Trophoblast cell (in vitro differentiated cells and primary cell): ENCODE measurements at regions not wholly inside any gene's neighbourhood (a gene's known extent, or its start where the extent isn't known, plus 50 kb on each side); places are given as distances from the start of the nearest gene placed in this dataset.
A peak's percentile ranks its signal among the peaks of the same experiment; 100 is the strongest.
"Not testable (repeated sequence)": the region's sequence is repeated elsewhere in the genome, so short reads cannot be mapped to it uniquely, and the experiment has no call there.

ENCODE experiments used
- DNase-seq, 2 donors: peaks; one replicate each; pipeline ENCODE4 v3.0.0-alpha.2; 2016
- H2AFZ ChIP-seq: 2 replicates; pipeline ENCODE4 v1.6.1; 2013; ENCODE audit warnings: low read length, moderate library complexity, mild to moderate bottlenecking; ENCODE audit not compliant: insufficient read depth, poor library complexity
- H2AK5ac ChIP-seq: 2 replicates; pipeline ENCODE4 v1.6.1; 2013; ENCODE audit warnings: mild to moderate bottlenecking, low read length
- H2BK120ac ChIP-seq: 2 replicates; pipeline ENCODE4 v1.6.1; 2013; ENCODE audit warnings: low read length, mild to moderate bottlenecking, moderate library complexity; ENCODE audit not compliant: insufficient read depth, poor library complexity
- H2BK12ac ChIP-seq: 2 replicates; pipeline ENCODE4 v1.6.1; 2013; ENCODE audit warnings: mild to moderate bottlenecking, low read length, moderate library complexity
- H2BK5ac ChIP-seq: 2 replicates; pipeline ENCODE4 v1.6.1; 2013; ENCODE audit warnings: low read length, low read depth, moderate library complexity, mild to moderate bottlenecking; ENCODE audit not compliant: poor library complexity
- H3K14ac ChIP-seq: 2 replicates; pipeline ENCODE4 v1.6.1; 2013; ENCODE audit warnings: mild to moderate bottlenecking, low read length
- H3K18ac ChIP-seq: 2 replicates; pipeline ENCODE4 v1.6.1; 2013; ENCODE audit warnings: mild to moderate bottlenecking, low read length
- H3K23ac ChIP-seq: 2 replicates; pipeline ENCODE4 v1.6.1; 2013; ENCODE audit warnings: low read length
- H3K27ac ChIP-seq: 2 replicates; pipeline ENCODE4 v1.5.1; 2013; ENCODE audit warnings: low read depth, mild to moderate bottlenecking, inconsistent platforms, low read length, moderate library complexity
- H3K27me3 ChIP-seq: 2 replicates; pipeline ENCODE4 v1.6.1; 2013; ENCODE audit warnings: inconsistent platforms, mild to moderate bottlenecking, low read length, moderate library complexity; ENCODE audit not compliant: insufficient read depth
- H3K36me3 ChIP-seq, 2 experiments: 1 replicate in 1 of 2; 2 replicates in 1 of 2; pipeline ENCODE4 v1.6.1; 2013; ENCODE audit warnings: low read length in 2 of 2, mild to moderate bottlenecking in 2 of 2, moderate library complexity in 1 of 2; ENCODE audit not compliant: insufficient read depth in 2 of 2, control insufficient read depth in 1 of 2
- H3K4ac ChIP-seq: 2 replicates; pipeline ENCODE4 v1.6.1; 2013; ENCODE audit warnings: low read depth, mild to moderate bottlenecking, low read length, moderate library complexity
- H3K4me1 ChIP-seq, 2 experiments: 1 replicate in 1 of 2; 2 replicates in 1 of 2; pipeline ENCODE4 v1.6.1; 2013; ENCODE audit warnings: low read length in 2 of 2, mild to moderate bottlenecking in 2 of 2, moderate library complexity in 1 of 2; ENCODE audit not compliant: insufficient read depth in 2 of 2, control insufficient read depth in 1 of 2
- H3K4me2 ChIP-seq: 2 replicates; pipeline ENCODE4 v1.6.1; 2013; ENCODE audit warnings: inconsistent platforms, mild to moderate bottlenecking, low read length, moderate library complexity
- H3K4me3 ChIP-seq: 2 replicates; pipeline ENCODE4 v1.5.1; 2013; ENCODE audit warnings: mild to moderate bottlenecking, low read depth, low read length, inconsistent platforms
- H3K79me1 ChIP-seq: one replicate; pipeline ENCODE4 v1.6.1; 2013; ENCODE audit warnings: low read length
- H3K79me2 ChIP-seq: 2 replicates; pipeline ENCODE4 v1.6.1; 2013; ENCODE audit warnings: low read length, mild to moderate bottlenecking; ENCODE audit not compliant: control insufficient read depth, insufficient read depth, poor library complexity
- H3K9ac ChIP-seq: 2 replicates; pipeline ENCODE4 v1.6.1; 2013; ENCODE audit warnings: mild to moderate bottlenecking, low read length
- H3K9me3 ChIP-seq: 2 replicates; pipeline ENCODE4 v1.6.1; 2013; ENCODE audit warnings: low read depth, mild to moderate bottlenecking, control low read depth, inconsistent platforms, low read length; ENCODE audit not compliant: insufficient read depth
- H4K12ac ChIP-seq: 2 replicates; pipeline ENCODE4 v1.6.1; 2013; ENCODE audit warnings: low read depth, mild to moderate bottlenecking, low read length, moderate library complexity
- H4K8ac ChIP-seq: 2 replicates; pipeline ENCODE4 v1.6.1; 2013; ENCODE audit warnings: low read depth, mild to moderate bottlenecking, low read length, moderate library complexity
- H4K91ac ChIP-seq: one replicate; pipeline ENCODE4 v1.6.1; 2013; ENCODE audit warnings: low read depth, mild to moderate bottlenecking, low read length, moderate library complexity
- WGBS: extraction: QIAGEN DNeasy Blood & Tissue Kit; methylation state at CpG from one replicate; pipeline ENCODE4 v1.1.7; 2013; ENCODE audit warnings: missing lambda C conversion rate; ENCODE audit not compliant: insufficient read length, insufficient coverage; ENCODE audit errors: extremely low coverage; 5-methylcytosine and 5-hydroxymethylcytosine counted together

- Histone ChIP-seq H2BK5ac (no peak overlapping the region), H3K79me2 (peaks cover 2% of the 10 kb centered on the region), H3K36me3 (no peaks in the 10 kb centered on the region), H3K4me1 (peaks cover 3 to 13% of the 10 kb centered on the region in 2 experiments), H4K8ac (no peak overlapping the region), H3K23ac (no peak overlapping the region), H4K91ac (no peak overlapping the region), H2AFZ (no peak overlapping the region), H3K14ac (no peak overlapping the region), H2BK120ac (no peak overlapping the region), H2AK5ac (no peak overlapping the region), H4K12ac (no peak overlapping the region), H3K27me3 (no peaks in the 10 kb centered on the region), H3K79me1 (peaks cover 13% of the 10 kb centered on the region), H3K4ac (no peak overlapping the region), H3K4me2 (no peak overlapping the region), H3K9me3 (no peaks in the 10 kb centered on the region), H3K4me3 (no peak overlapping the region), H2BK12ac (no peak overlapping the region), H3K18ac (no peak overlapping the region), H3K9ac (no peak overlapping the region), H3K27ac (no peak overlapping the region)
- no CpG with 5 or more reads among the region's 4 CpGs for WGBS
- DNase-seq, result no peak
Observed at GRCh38 chr10:4276151-4276550, 491.1 kb upstream of the KLF6 start.

DNA sequence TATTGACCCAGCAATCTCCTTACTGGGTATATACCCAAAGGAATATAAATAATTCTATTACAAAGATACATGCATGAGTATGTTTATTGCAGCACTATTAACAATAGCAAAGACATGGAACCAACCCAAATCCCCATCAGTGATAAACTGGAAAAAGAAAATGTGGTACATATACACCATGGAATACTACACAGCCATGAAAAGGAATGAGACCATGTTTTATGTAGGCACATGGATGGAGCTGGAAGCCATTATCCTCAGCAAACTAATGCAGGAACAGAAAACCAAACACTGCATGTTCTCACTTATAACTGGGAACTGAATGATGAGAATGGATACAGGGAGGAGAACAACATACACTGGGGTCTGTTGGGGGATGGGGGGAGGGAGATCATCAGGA is 489.7 kb upstream of the KLF6 start:
- not testable (repeated sequence) for H3K4ac ChIP-seq, H3K18ac ChIP-seq, H3K14ac ChIP-seq, H3K79me2 ChIP-seq, H2BK120ac ChIP-seq, H2AK5ac ChIP-seq, H3K79me1 ChIP-seq, H4K91ac ChIP-seq, H4K8ac ChIP-seq, H2AFZ ChIP-seq, DNase-seq, H3K23ac ChIP-seq, H4K12ac ChIP-seq, H3K4me1 ChIP-seq, H3K4me2 ChIP-seq, H2BK12ac ChIP-seq, H3K36me3 ChIP-seq, H2BK5ac ChIP-seq, H3K4me3 ChIP-seq, H3K27me3 ChIP-seq, H3K9ac ChIP-seq, H3K27ac ChIP-seq, H3K9me3 ChIP-seq

DNA sequence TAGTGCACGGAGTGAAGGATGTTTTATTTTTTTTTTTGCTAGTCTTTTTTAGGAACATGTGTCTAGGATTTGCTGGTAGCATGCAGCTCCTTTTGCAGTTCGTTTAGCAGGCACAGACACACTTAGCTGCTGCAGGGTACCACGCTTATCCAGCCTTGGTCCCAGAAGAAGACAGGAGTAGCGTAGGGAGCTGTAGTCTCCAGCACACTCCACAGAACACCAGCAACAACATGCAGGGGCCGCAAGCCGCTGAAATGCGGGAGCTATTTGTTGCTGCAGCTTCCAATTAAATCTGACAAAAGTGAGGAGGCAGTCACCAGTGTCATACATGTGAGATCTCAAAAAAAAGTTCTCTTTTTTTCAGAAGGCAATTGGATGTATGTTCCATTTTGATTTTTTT is 486.2 kb upstream of the KLF6 start:
- H2BK120ac ChIP-seq, result peak overlapping the region; percentile 96
- peak overlapping the region; percentile 44 for H4K12ac ChIP-seq
- no peaks in the 10 kb centered on the region for H3K9me3 ChIP-seq
- peak overlapping the region; percentile 92 for H4K91ac ChIP-seq
- no peaks in the 10 kb centered on the region for H3K27me3 ChIP-seq
- no CpG with 5 or more reads among the region's 7 CpGs for WGBS
- H3K14ac ChIP-seq, result peak overlapping the region; percentile 86
- peak overlapping the region; percentile 98 for H2BK12ac ChIP-seq
- H3K9ac ChIP-seq, result no peak overlapping the region
- H3K27ac ChIP-seq, result no peak overlapping the region
- no peak overlapping the region for H3K23ac ChIP-seq
- H3K4me2 ChIP-seq, result no peak overlapping the region
- H3K36me3 ChIP-seq, result no peaks in the 10 kb centered on the region
- no peak overlapping the region for H3K4me3 ChIP-seq
- H2AFZ ChIP-seq, result peak overlapping the region; percentile 71
- peak overlapping the region; percentile 71 for H4K8ac ChIP-seq
- H3K4me1 ChIP-seq, result peaks cover 0 to 5% of the 10 kb centered on the region in 2 experiments
- H3K79me2 ChIP-seq, result peaks cover 2% of the 10 kb centered on the region
- peak overlapping the region; percentile 90 for H2AK5ac ChIP-seq
- peak overlapping the region; percentile 88 for H3K4ac ChIP-seq
- DNase-seq, result no peak
- peak overlapping the region; percentile 87 for H2BK5ac ChIP-seq
- peak overlapping the region; percentile 77 for H3K18ac ChIP-seq
- peaks cover 19% of the 10 kb centered on the region for H3K79me1 ChIP-seq

- Histone ChIP-seq H3K18ac (no peak overlapping the region), H3K9me3 (no peaks in the 10 kb centered on the region), H2BK5ac (no peak overlapping the region), H3K27me3 (no peaks in the 10 kb centered on the region), H3K79me2 (peaks cover 2% of the 10 kb centered on the region), H4K8ac (no peak overlapping the region), H2AFZ (no peak overlapping the region), H3K4me1 (peaks cover 0 to 5% of the 10 kb centered on the region in 2 experiments), H3K79me1 (peaks cover 22% of the 10 kb centered on the region), H4K12ac (no peak overlapping the region), H2BK12ac (no peak overlapping the region), H3K4me3 (no peak overlapping the region), H3K4me2 (no peak overlapping the region), H3K14ac (no peak overlapping the region), H2AK5ac (no peak overlapping the region), H3K27ac (peak overlapping the region; percentile 93), H2BK120ac (no peak overlapping the region), H4K91ac (no peak overlapping the region), H3K36me3 (no peaks in the 10 kb centered on the region), H3K23ac (no peak overlapping the region), H3K9ac (no peak overlapping the region), H3K4ac (no peak overlapping the region)
- WGBS, result no CpG with 5 or more reads among the region's 4 CpGs
- peak; percentile 90 to 97 for DNase-seq
Observed at GRCh38 chr10:4270116-4270515, 485.1 kb upstream of the KLF6 start.
